ENCODE measurements at regions not wholly inside any gene's neighbourhood (a gene's known extent, or its start where the extent isn't known, plus 50 kb on each side); places are given as distances from the start of the nearest gene placed in this dataset.

GRCh38 chr18:78751664-78752063 lies 228.0 kb upstream of the SALL3 start:
- Histone ChIP-seq H3K4me1 (ENCODE audit: control insufficient read depth in 2 of 2, insufficient read depth in 2 of 2, low read length in 2 of 2) (no peaks in the 10 kb centered on the region), H3K27ac (ENCODE audit: low read depth in 1 of 2, low read length in 1 of 2) (no peak overlapping the region), H3K36me3 (ENCODE audit: control insufficient read depth in 2 of 2, insufficient read depth in 2 of 2, low read length in 1 of 2) (no peaks in the 10 kb centered on the region), H3K9me3 (ENCODE audit: control insufficient read depth in 2 of 2, insufficient read depth in 1 of 2, low read length in 1 of 2) (no peaks in the 10 kb centered on the region), H3K27me3 (ENCODE audit: control insufficient read depth in 2 of 2, insufficient read depth in 1 of 2, low read length in 1 of 2) (no peaks in the 10 kb centered on the region), H3K4me3 (ENCODE audit: low read length in 2 of 2) (no peak overlapping the region)
- WGBS = 94% methylated on average over 17 of the region's 17 CpGs
- DNase-seq (ENCODE audit: low read depth in 6 of 9, low spot score in 9 of 9) = no peak

GRCh38 chr18:78753240-78753639 lies 226.4 kb upstream of the SALL3 start:
- Histone ChIP-seq H3K4me3 (ENCODE audit: low read length in 2 of 2) (no peak overlapping the region), H3K9me3 (ENCODE audit: control insufficient read depth in 2 of 2, insufficient read depth in 1 of 2, low read length in 1 of 2) (no peaks in the 10 kb centered on the region), H3K4me1 (ENCODE audit: control insufficient read depth in 2 of 2, insufficient read depth in 2 of 2, low read length in 2 of 2) (no peaks in the 10 kb centered on the region), H3K27ac (ENCODE audit: low read depth in 1 of 2, low read length in 1 of 2) (no peak overlapping the region), H3K27me3 (ENCODE audit: control insufficient read depth in 2 of 2, insufficient read depth in 1 of 2, low read length in 1 of 2) (no peaks in the 10 kb centered on the region), H3K36me3 (ENCODE audit: control insufficient read depth in 2 of 2, insufficient read depth in 2 of 2, low read length in 1 of 2) (no peaks in the 10 kb centered on the region)
- 96% methylated on average over 23 of the region's 23 CpGs for WGBS
- no peak for DNase-seq (ENCODE audit: low read depth in 6 of 9, low spot score in 9 of 9)

- Histone ChIP-seq H3K36me3 (ENCODE audit: control insufficient read depth in 2 of 2, insufficient read depth in 2 of 2, low read length in 1 of 2) (no peaks in the 10 kb centered on the region), H3K27me3 (ENCODE audit: control insufficient read depth in 2 of 2, insufficient read depth in 1 of 2, low read length in 1 of 2) (no peaks in the 10 kb centered on the region), H3K4me1 (ENCODE audit: control insufficient read depth in 2 of 2, insufficient read depth in 2 of 2, low read length in 2 of 2) (no peaks in the 10 kb centered on the region), H3K9me3 (ENCODE audit: control insufficient read depth in 2 of 2, insufficient read depth in 1 of 2, low read length in 1 of 2) (no peaks in the 10 kb centered on the region), H3K27ac (ENCODE audit: low read depth in 1 of 2, low read length in 1 of 2) (no peak overlapping the region), H3K4me3 (ENCODE audit: low read length in 2 of 2) (no peak overlapping the region)
- DNase-seq (ENCODE audit: low read depth in 6 of 9, low spot score in 9 of 9) = no peak
- WGBS = 98% methylated on average over 21 of the region's 23 CpGs
Measured at GRCh38 chr18:78754311-78755043, 225.1 kb upstream of the SALL3 start.

- no peaks in the 10 kb centered on the region for H3K27me3 ChIP-seq (ENCODE audit: control insufficient read depth in 2 of 2, insufficient read depth in 1 of 2, low read length in 1 of 2)
- no peak overlapping the region for H3K27ac ChIP-seq (ENCODE audit: low read depth in 1 of 2, low read length in 1 of 2)
- no peak for DNase-seq (ENCODE audit: low read depth in 6 of 9, low spot score in 9 of 9)
- 90% methylated on average over 10 of the region's 10 CpGs for WGBS
- no peak overlapping the region for H3K4me3 ChIP-seq (ENCODE audit: low read length in 2 of 2)
- H3K36me3 ChIP-seq (ENCODE audit: control insufficient read depth in 2 of 2, insufficient read depth in 2 of 2, low read length in 1 of 2) = no peaks in the 10 kb centered on the region
- H3K4me1 ChIP-seq (ENCODE audit: control insufficient read depth in 2 of 2, insufficient read depth in 2 of 2, low read length in 2 of 2) = no peaks in the 10 kb centered on the region
- H3K9me3 ChIP-seq (ENCODE audit: control insufficient read depth in 2 of 2, insufficient read depth in 1 of 2, low read length in 1 of 2) = no peaks in the 10 kb centered on the region
Measured at GRCh38 chr18:78757014-78757413, 222.6 kb upstream of the SALL3 start.

- H3K36me3 ChIP-seq (ENCODE audit: control insufficient read depth in 2 of 2, insufficient read depth in 2 of 2, low read length in 1 of 2) = no peaks in the 10 kb centered on the region
- no peaks in the 10 kb centered on the region for H3K9me3 ChIP-seq (ENCODE audit: control insufficient read depth in 2 of 2, insufficient read depth in 1 of 2, low read length in 1 of 2)
- DNase-seq (ENCODE audit: low read depth in 6 of 9, low spot score in 9 of 9) = no peak
- H3K4me3 ChIP-seq (ENCODE audit: low read length in 2 of 2) = no peak overlapping the region
- H3K4me1 ChIP-seq (ENCODE audit: control insufficient read depth in 2 of 2, insufficient read depth in 2 of 2, low read length in 2 of 2) = no peaks in the 10 kb centered on the region
- WGBS = 86% methylated on average over 9 of the region's 9 CpGs
- no peaks in the 10 kb centered on the region for H3K27me3 ChIP-seq (ENCODE audit: control insufficient read depth in 2 of 2, insufficient read depth in 1 of 2, low read length in 1 of 2)
- H3K27ac ChIP-seq (ENCODE audit: low read depth in 1 of 2, low read length in 1 of 2) = no peak overlapping the region
Measured at GRCh38 chr18:78758496-78758895, 221.1 kb upstream of the SALL3 start.

- no peaks in the 10 kb centered on the region for H3K27me3 ChIP-seq (ENCODE audit: control insufficient read depth in 2 of 2, insufficient read depth in 1 of 2, low read length in 1 of 2)
- H3K4me1 ChIP-seq (ENCODE audit: control insufficient read depth in 2 of 2, insufficient read depth in 2 of 2, low read length in 2 of 2) = no peaks in the 10 kb centered on the region
Measured at GRCh38 chr18:78762753-78763152, 216.9 kb upstream of the SALL3 start.

GRCh38 chr18:78764544-78764943 lies 215.1 kb upstream of the SALL3 start:
- H3K4me3 ChIP-seq (ENCODE audit: low read length in 2 of 2) = no peak overlapping the region
- H3K36me3 ChIP-seq (ENCODE audit: control insufficient read depth in 2 of 2, insufficient read depth in 2 of 2, low read length in 1 of 2) = no peaks in the 10 kb centered on the region
- DNase-seq (ENCODE audit: low read depth in 6 of 9, low spot score in 9 of 9) = no peak
- H3K27ac ChIP-seq (ENCODE audit: low read depth in 1 of 2, low read length in 1 of 2) = no peak overlapping the region
- H3K9me3 ChIP-seq (ENCODE audit: control insufficient read depth in 2 of 2, insufficient read depth in 1 of 2, low read length in 1 of 2) = peaks cover 0 to 2% of the 10 kb centered on the region in 2 donors
- H3K4me1 ChIP-seq (ENCODE audit: control insufficient read depth in 2 of 2, insufficient read depth in 2 of 2, low read length in 2 of 2) = no peaks in the 10 kb centered on the region
- peaks cover 0 to 8% of the 10 kb centered on the region in 2 donors for H3K27me3 ChIP-seq (ENCODE audit: control insufficient read depth in 2 of 2, insufficient read depth in 1 of 2, low read length in 1 of 2)
- 90% methylated on average over 10 of the region's 10 CpGs for WGBS

More at GRCh38 chr18:78762753-78763152, 216.9 kb upstream of the SALL3 start:
- no peak for DNase-seq (ENCODE audit: low read depth in 6 of 9, low spot score in 9 of 9)
- no peaks in the 10 kb centered on the region for H3K9me3 ChIP-seq (ENCODE audit: control insufficient read depth in 2 of 2, insufficient read depth in 1 of 2, low read length in 1 of 2)
- no peak overlapping the region for H3K4me3 ChIP-seq (ENCODE audit: low read length in 2 of 2)
- 97% methylated on average over 8 of the region's 8 CpGs for WGBS
- no peaks in the 10 kb centered on the region for H3K36me3 ChIP-seq (ENCODE audit: control insufficient read depth in 2 of 2, insufficient read depth in 2 of 2, low read length in 1 of 2)
- H3K27ac ChIP-seq (ENCODE audit: low read depth in 1 of 2, low read length in 1 of 2) = no peak overlapping the region

GRCh38 chr18:78765142-78765541 lies 214.5 kb upstream of the SALL3 start:
- WGBS = 94% methylated on average over 12 of the region's 12 CpGs
- H3K27me3 ChIP-seq (ENCODE audit: control insufficient read depth in 2 of 2, insufficient read depth in 1 of 2, low read length in 1 of 2) = peaks cover 0 to 10% of the 10 kb centered on the region in 2 donors
- no peaks in the 10 kb centered on the region for H3K36me3 ChIP-seq (ENCODE audit: control insufficient read depth in 2 of 2, insufficient read depth in 2 of 2, low read length in 1 of 2)
- no peak overlapping the region for H3K4me3 ChIP-seq (ENCODE audit: low read length in 2 of 2)
- H3K4me1 ChIP-seq (ENCODE audit: control insufficient read depth in 2 of 2, insufficient read depth in 2 of 2, low read length in 2 of 2) = no peaks in the 10 kb centered on the region
- no peak for DNase-seq (ENCODE audit: low read depth in 6 of 9, low spot score in 9 of 9)
- peaks cover 0 to 2% of the 10 kb centered on the region in 2 donors for H3K9me3 ChIP-seq (ENCODE audit: control insufficient read depth in 2 of 2, insufficient read depth in 1 of 2, low read length in 1 of 2)
- H3K27ac ChIP-seq (ENCODE audit: low read depth in 1 of 2, low read length in 1 of 2) = no peak overlapping the region

GRCh38 chr18:78765637-78766281 lies 213.9 kb upstream of the SALL3 start:
- WGBS = 93% methylated on average over 23 of the region's 23 CpGs
- no peak overlapping the region for H3K4me3 ChIP-seq (ENCODE audit: low read length in 2 of 2)
- H3K36me3 ChIP-seq (ENCODE audit: control insufficient read depth in 2 of 2, insufficient read depth in 2 of 2, low read length in 1 of 2) = no peaks in the 10 kb centered on the region
- no peak for DNase-seq (ENCODE audit: low read depth in 6 of 9, low spot score in 9 of 9)
- no peak overlapping the region for H3K27ac ChIP-seq (ENCODE audit: low read depth in 1 of 2, low read length in 1 of 2)
- peaks cover 0 to 10% of the 10 kb centered on the region in 2 donors for H3K27me3 ChIP-seq (ENCODE audit: control insufficient read depth in 2 of 2, insufficient read depth in 1 of 2, low read length in 1 of 2)
- H3K4me1 ChIP-seq (ENCODE audit: control insufficient read depth in 2 of 2, insufficient read depth in 2 of 2, low read length in 2 of 2) = no peaks in the 10 kb centered on the region
- peaks cover 0 to 2% of the 10 kb centered on the region in 2 donors for H3K9me3 ChIP-seq (ENCODE audit: control insufficient read depth in 2 of 2, insufficient read depth in 1 of 2, low read length in 1 of 2)

Measured in thymus (tissue), 11 donors.